ENCODE measurements at regions not wholly inside any gene's neighbourhood (a gene's known extent, or its start where the extent isn't known, plus 50 kb on each side); places are given as distances from the start of the nearest gene placed in this dataset.

DNA sequence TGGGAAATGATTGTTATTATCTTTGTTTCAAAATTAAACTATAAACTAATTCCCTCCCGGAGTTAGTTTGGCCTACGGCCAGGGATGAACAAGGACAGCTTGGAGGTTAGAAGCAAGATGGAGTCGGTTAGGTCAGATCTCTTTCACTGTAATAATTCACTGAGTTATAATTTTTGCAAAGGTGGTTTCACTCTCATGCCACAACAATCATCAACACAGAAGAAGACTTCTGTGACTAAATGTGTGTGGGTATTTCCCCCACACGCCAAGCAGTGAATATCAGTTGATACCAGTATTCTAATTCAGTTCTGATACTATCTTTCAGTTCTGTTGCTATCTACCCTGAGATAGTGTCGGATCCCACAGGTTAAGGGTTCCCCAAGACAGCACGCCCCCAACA is 215.1 kb downstream of the S1PR1 start:
- Histone ChIP-seq H3K9me3 (peaks cover 0 to 11% (median 0%) of the 10 kb centered on the region in 8 donors), H3K4me1 (peaks cover 0 to 17% (median 4%) of the 10 kb centered on the region in 6 donors), H3K36me3 (no peaks in the 10 kb centered on the region), H3K27me3 (replicated peaks in 1 of 7) (no peaks in the 10 kb centered on the region), H3K27ac (no peak overlapping the region), H3K4me3 (no peak overlapping the region)
- TF ChIP-seq, protein P1, sequence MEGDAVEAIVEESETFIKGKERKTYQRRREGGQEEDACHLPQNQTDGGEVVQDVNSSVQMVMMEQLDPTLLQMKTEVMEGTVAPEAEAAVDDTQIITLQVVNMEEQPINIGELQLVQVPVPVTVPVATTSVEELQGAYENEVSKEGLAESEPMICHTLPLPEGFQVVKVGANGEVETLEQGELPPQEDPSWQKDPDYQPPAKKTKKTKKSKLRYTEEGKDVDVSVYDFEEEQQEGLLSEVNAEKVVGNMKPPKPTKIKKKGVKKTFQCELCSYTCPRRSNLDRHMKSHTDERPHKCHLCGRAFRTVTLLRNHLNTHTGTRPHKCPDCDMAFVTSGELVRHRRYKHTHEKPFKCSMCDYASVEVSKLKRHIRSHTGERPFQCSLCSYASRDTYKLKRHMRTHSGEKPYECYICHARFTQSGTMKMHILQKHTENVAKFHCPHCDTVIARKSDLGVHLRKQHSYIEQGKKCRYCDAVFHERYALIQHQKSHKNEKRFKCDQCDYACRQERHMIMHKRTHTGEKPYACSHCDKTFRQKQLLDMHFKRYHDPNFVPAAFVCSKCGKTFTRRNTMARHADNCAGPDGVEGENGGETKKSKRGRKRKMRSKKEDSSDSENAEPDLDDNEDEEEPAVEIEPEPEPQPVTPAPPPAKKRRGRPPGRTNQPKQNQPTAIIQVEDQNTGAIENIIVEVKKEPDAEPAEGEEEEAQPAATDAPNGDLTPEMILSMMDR (IDR thresholded peaks at IDR 0.05 in 8 of 11, conservative IDR thresholded peaks at IDR 0.05 in 3 of 11) = no peak
- TF ChIP-seq POLR2A (IDR thresholded peaks at IDR 0.05) = no peak
- no peak for TF ChIP-seq POLR2AphosphoS5 (IDR thresholded peaks at IDR 0.05)
- DNase-seq = no peak
- 70 to 78% (median 73%) methylated on average over 6 of the region's 6 CpGs for WGBS, 5 donors
- intact Hi-C loops (cut with DNase I; ENCODE audit: low total_unique reads) = no loop called here

DNA sequence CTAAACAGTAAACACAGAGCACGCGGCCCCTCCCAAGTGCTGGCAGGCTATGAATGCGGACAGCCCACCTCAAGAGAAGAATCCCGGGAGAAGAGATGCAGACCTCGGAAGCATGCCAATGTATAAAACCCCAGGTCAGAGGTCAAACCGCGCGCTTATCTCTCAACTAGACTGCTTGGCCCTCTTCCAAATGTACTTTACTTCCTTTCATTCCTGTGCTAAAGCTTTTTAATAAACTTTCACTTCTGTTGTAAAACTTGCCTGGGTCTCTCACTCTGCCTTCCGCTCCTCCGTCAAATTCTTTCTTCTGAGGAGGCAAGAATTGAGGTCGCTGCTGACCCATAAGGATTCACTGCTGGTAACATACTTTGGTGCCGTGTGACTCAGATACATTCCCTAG is 216.0 kb downstream of the S1PR1 start:
- Histone ChIP-seq H3K36me3 (no peaks in the 10 kb centered on the region), H3K4me1 (peaks cover 0 to 17% (median 4%) of the 10 kb centered on the region in 6 donors), H3K9me3 (peaks cover 0 to 11% (median 0%) of the 10 kb centered on the region in 8 donors), H3K27me3 (replicated peaks in 1 of 7) (no peaks in the 10 kb centered on the region), H3K4me3 (no peak overlapping the region), H3K27ac (no peak overlapping the region)
- intact Hi-C loops (cut with DNase I; ENCODE audit: low total_unique reads) = no loop called here
- TF ChIP-seq, protein P1 (IDR thresholded peaks at IDR 0.05 in 8 of 11, conservative IDR thresholded peaks at IDR 0.05 in 3 of 11) = no peak
- TF ChIP-seq POLR2A (IDR thresholded peaks at IDR 0.05) (no peak), POLR2AphosphoS5 (IDR thresholded peaks at IDR 0.05) (no peak)
- WGBS, 5 donors = 74 to 86% (median 82%) methylated on average over 12 of the region's 12 CpGs
- no peak for DNase-seq

DNA sequence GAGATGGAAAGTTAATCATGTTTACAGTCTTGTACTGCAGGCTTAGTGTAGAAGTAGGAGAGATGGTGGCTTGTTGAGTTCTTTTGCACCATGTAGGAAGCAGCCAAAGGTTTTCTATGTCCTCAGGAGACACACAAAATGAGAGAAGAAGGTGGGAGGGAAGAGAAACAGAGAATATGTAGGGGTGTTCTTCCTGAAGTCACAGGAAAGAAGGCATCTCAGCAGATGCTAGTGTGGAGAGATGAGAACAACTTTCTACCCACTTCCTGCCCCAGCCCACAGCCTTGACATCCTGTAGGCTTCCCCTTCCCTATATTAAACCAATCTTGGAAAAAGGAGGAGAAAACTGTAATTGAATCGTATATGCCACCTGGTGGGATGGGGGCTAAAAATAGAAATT is 217.0 kb downstream of the S1PR1 start:
- TF ChIP-seq POLR2AphosphoS5 (IDR thresholded peaks at IDR 0.05) (no peak), POLR2A (IDR thresholded peaks at IDR 0.05) (no peak)
- TF ChIP-seq, protein P1 (IDR thresholded peaks at IDR 0.05 in 8 of 11, conservative IDR thresholded peaks at IDR 0.05 in 3 of 11) = no peak
- Histone ChIP-seq H3K36me3 (no peaks in the 10 kb centered on the region), H3K9me3 (peaks cover 0 to 11% (median 0%) of the 10 kb centered on the region in 8 donors), H3K27me3 (replicated peaks in 1 of 7) (no peaks in the 10 kb centered on the region), H3K4me3 (no peak overlapping the region), H3K4me1 (peaks cover 0 to 17% (median 4%) of the 10 kb centered on the region in 6 donors), H3K27ac (no peak overlapping the region)
- no peak for DNase-seq
- intact Hi-C loops (cut with DNase I; ENCODE audit: low total_unique reads) = no loop called here
- 9 to 50% (median 23%) methylated on average over 1 of the region's 1 CpG for WGBS, 5 donors

- Histone ChIP-seq H3K27ac (no peak overlapping the region), H3K4me3 (no peak overlapping the region), H3K4me1 (peaks cover 0 to 17% (median 4%) of the 10 kb centered on the region in 6 donors), H3K9me3 (peaks cover 0 to 11% (median 0%) of the 10 kb centered on the region in 8 donors), H3K27me3 (replicated peaks in 1 of 7) (no peaks in the 10 kb centered on the region), H3K36me3 (no peaks in the 10 kb centered on the region)
- intact Hi-C loops (cut with DNase I; ENCODE audit: low total_unique reads) = no loop called here
- TF ChIP-seq, protein P1 (IDR thresholded peaks at IDR 0.05 in 8 of 11, conservative IDR thresholded peaks at IDR 0.05 in 3 of 11) = no peak
- TF ChIP-seq POLR2AphosphoS5 (IDR thresholded peaks at IDR 0.05) = no peak
- no peak for TF ChIP-seq POLR2A (IDR thresholded peaks at IDR 0.05)
- WGBS, 5 donors = 77 to 84% (median 82%) methylated on average over 4 of the region's 4 CpGs
- DNase-seq = no peak
Observed at GRCh38 chr1:101455166-101455565, 218.3 kb downstream of the S1PR1 start.
